ENCODE measurements at regions not wholly inside any gene's neighbourhood (a gene's known extent, or its start where the extent isn't known, plus 50 kb on each side); places are given as distances from the start of the nearest gene placed in this dataset.

DNA sequence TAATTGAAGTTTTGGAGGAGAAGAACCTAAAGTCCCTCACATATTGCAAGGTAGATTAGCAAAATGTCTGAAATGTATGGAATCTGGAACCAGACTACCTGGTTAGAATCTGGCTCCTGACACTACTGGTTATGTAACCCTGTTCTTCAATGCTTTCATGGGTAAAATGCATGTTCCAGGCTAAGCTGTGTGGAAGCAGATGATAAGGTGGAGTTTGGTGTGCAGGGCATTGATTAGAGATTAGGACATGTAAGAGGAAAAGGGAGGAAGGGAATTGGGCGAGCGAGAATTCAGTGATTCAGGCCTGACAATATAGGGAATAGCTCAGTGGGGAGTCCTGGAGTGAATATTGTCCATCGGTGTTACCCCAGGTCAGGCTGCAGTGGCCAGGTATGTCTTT lies 165.8 kb upstream of the SFRP2 start:
- TF ChIP-seq, protein P1, sequence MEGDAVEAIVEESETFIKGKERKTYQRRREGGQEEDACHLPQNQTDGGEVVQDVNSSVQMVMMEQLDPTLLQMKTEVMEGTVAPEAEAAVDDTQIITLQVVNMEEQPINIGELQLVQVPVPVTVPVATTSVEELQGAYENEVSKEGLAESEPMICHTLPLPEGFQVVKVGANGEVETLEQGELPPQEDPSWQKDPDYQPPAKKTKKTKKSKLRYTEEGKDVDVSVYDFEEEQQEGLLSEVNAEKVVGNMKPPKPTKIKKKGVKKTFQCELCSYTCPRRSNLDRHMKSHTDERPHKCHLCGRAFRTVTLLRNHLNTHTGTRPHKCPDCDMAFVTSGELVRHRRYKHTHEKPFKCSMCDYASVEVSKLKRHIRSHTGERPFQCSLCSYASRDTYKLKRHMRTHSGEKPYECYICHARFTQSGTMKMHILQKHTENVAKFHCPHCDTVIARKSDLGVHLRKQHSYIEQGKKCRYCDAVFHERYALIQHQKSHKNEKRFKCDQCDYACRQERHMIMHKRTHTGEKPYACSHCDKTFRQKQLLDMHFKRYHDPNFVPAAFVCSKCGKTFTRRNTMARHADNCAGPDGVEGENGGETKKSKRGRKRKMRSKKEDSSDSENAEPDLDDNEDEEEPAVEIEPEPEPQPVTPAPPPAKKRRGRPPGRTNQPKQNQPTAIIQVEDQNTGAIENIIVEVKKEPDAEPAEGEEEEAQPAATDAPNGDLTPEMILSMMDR (IDR thresholded peaks at IDR 0.05; ENCODE audit: low read depth, low read length): no peak
- TF ChIP-seq, protein P2, sequence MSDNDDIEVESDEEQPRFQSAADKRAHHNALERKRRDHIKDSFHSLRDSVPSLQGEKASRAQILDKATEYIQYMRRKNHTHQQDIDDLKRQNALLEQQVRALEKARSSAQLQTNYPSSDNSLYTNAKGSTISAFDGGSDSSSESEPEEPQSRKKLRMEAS (IDR thresholded peaks at IDR 0.05; ENCODE audit: low read depth, low read length): no peak

All from NB4 (cell line).